ENCODE measurements at regions not wholly inside any gene's neighbourhood (a gene's known extent, or its start where the extent isn't known, plus 50 kb on each side); places are given as distances from the start of the nearest gene placed in this dataset.

- DNase-seq (ENCODE audit: low spot score): no peak
- in situ Hi-C loops (cut with MboI; ENCODE audit: low pct_unique_long_range_greater_than_20kb, low sequenced_read_pairs, unreplicated experiment): no loop called here
- TF ChIP-seq CTCF (IDR thresholded peaks at IDR 0.05; ENCODE audit: extremely low read depth, insufficient read depth, missing control alignments): no peak
Measured at GRCh38 chr2:5524551-5524950, 167.6 kb upstream of the SOX11 start.

- TF ChIP-seq CTCF (IDR thresholded peaks at IDR 0.05; ENCODE audit: extremely low read depth, insufficient read depth, missing control alignments): no peak
- no peak for DNase-seq (ENCODE audit: low spot score)
- in situ Hi-C loops (cut with MboI; ENCODE audit: low pct_unique_long_range_greater_than_20kb, low sequenced_read_pairs, unreplicated experiment): no loop called here
Measured at GRCh38 chr2:5528706-5529105, 163.5 kb upstream of the SOX11 start.

- TF ChIP-seq CTCF (IDR thresholded peaks at IDR 0.05; ENCODE audit: extremely low read depth, insufficient read depth, missing control alignments): no peak
- DNase-seq (ENCODE audit: low spot score): no peak
Measured at GRCh38 chr2:5530011-5530696, 162.0 kb upstream of the SOX11 start.

GRCh38 chr2:5535301-5535700, 156.9 kb upstream of the SOX11 start:
- in situ Hi-C loops (cut with MboI; ENCODE audit: low pct_unique_long_range_greater_than_20kb, low sequenced_read_pairs, unreplicated experiment): no loop called here
- DNase-seq (ENCODE audit: low spot score): no peak
- TF ChIP-seq CTCF (IDR thresholded peaks at IDR 0.05; ENCODE audit: extremely low read depth, insufficient read depth, missing control alignments): no peak

More at GRCh38 chr2:5530011-5530696, 162.0 kb upstream of the SOX11 start:
- in situ Hi-C loops (cut with MboI; ENCODE audit: low pct_unique_long_range_greater_than_20kb, low sequenced_read_pairs, unreplicated experiment): no loop called here

GRCh38 chr2:5537180-5537688, 154.9 kb upstream of the SOX11 start:
- in situ Hi-C loops (cut with MboI; ENCODE audit: low pct_unique_long_range_greater_than_20kb, low sequenced_read_pairs, unreplicated experiment): no loop called here
- DNase-seq (ENCODE audit: low spot score): no peak
- no peak for TF ChIP-seq CTCF (IDR thresholded peaks at IDR 0.05; ENCODE audit: extremely low read depth, insufficient read depth, missing control alignments)

- no peak for TF ChIP-seq CTCF (IDR thresholded peaks at IDR 0.05; ENCODE audit: extremely low read depth, insufficient read depth, missing control alignments)
- DNase-seq (ENCODE audit: low spot score): no peak
Measured at GRCh38 chr2:5538313-5538712, 153.9 kb upstream of the SOX11 start.

More at GRCh38 chr2:5538313-5538712, 153.9 kb upstream of the SOX11 start:
- in situ Hi-C loops (cut with MboI; ENCODE audit: low pct_unique_long_range_greater_than_20kb, low sequenced_read_pairs, unreplicated experiment): no loop called here
